Heart right ventricle (tissue), 16 donors: ENCODE measurements at regions not wholly inside any gene's neighbourhood (a gene's known extent, or its start where the extent isn't known, plus 50 kb on each side); places are given as distances from the start of the nearest gene placed in this dataset.
"Not testable (repeated sequence)": the region's sequence is repeated elsewhere in the genome, so short reads cannot be mapped to it uniquely, and the experiment has no call there.

Experiments used
- ATAC-seq, 8 donors: fragments of 200-7000 bp; cut with Tn5 transposase; one replicate each; pipeline ENCODE4 v1.9.1; 2020; ENCODE audit warnings: mild to moderate bottlenecking in 8 of 8, moderate library complexity in 8 of 8, moderate number of reproducible peaks in 1 of 8
- DNase-seq, 2 donors: peaks; one replicate each; pipeline ENCODE4 v3.0.0-alpha.2; 2020
- H3K27ac ChIP-seq, 10 donors: fragments of 200-600 bp; sonication (generic) in 2 of 10; one replicate each; pipeline versions ENCODE4 v1.5.0 to v1.8.0; 2020 to 2022; ENCODE audit warnings: mild to moderate bottlenecking in 3 of 10
- H3K27me3 ChIP-seq, 7 donors: fragments of 200-600 bp; one replicate each; pipeline ENCODE4 v1.8.0; 2021 to 2022; ENCODE audit warnings: mild to moderate bottlenecking in 2 of 7
- H3K36me3 ChIP-seq, 9 donors: fragments of 200-600 bp; sonication (generic) in 1 of 9; one replicate each; pipeline versions ENCODE4 v1.5.0 to v1.8.0; 2020 to 2022; ENCODE audit warnings: mild to moderate bottlenecking in 2 of 9
- H3K4me1 ChIP-seq, 9 donors: fragments of 200-600 bp; sonication (generic) in 1 of 9; one replicate each; pipeline versions ENCODE4 v1.5.0 to v1.8.0; 2020 to 2022; ENCODE audit warnings: mild to moderate bottlenecking in 4 of 9
- H3K4me3 ChIP-seq, 10 donors: fragments of 200-600 bp; sonication (generic) in 2 of 10; one replicate each; pipeline versions ENCODE4 v1.5.0 to v1.8.0; 2020 to 2022; ENCODE audit warnings: mild to moderate bottlenecking in 7 of 10, moderate library complexity in 2 of 10
- H3K9me3 ChIP-seq, 11 donors: fragments of 200-600 bp in 10 of 11; sonication (generic) in 2 of 11; one replicate each; pipeline versions ENCODE4 v1.5.0 to v1.8.0; 2013 to 2022; ENCODE audit warnings: mild to moderate bottlenecking in 2 of 11, control low read depth in 1 of 11, moderate library complexity in 1 of 11
- WGBS, 2 donors: extraction: QIAGEN DNeasy Blood & Tissue Kit; methylation state at CpG; one replicate each; pipeline ENCODE4 v1.1.7; 2013; ENCODE audit warnings: inconsistent platforms in 1 of 2; 5-methylcytosine and 5-hydroxymethylcytosine counted together
- intact Hi-C, 10 donors: fragments of 100-400 bp; cut with DNase I; formaldehyde crosslinking; loops; one replicate each; pipeline versions ENCODE4 v1.11.1 to v1.14.2; 2022
- TF ChIP-seq, protein P1 (sequence below), 9 donors: fragments of 200-600 bp; sonication (generic) in 2 of 9; IDR thresholded peaks; one replicate each; pipeline versions ENCODE4 v1.5.0 to v1.8.0; 2021 to 2022; ENCODE audit warnings: antibody characterized with exemption in 9 of 9, mild to moderate bottlenecking in 5 of 9, moderate library complexity in 1 of 9
- donor health status: Arrhythmogenic right ventricular cardiomyopathy.
- donor health status: ischemic (EF 13 %, LVEDD 7.1; RV severe dilation, severe dysfunction).
- donor health status: healthy with polysubstance abuse.
- donor health status: DM: no; HTN: yes; CAD: no.
- donor health status: DM: no; HTN: no; CAD: no.
- donor health status: ischemic (EF 25% LVEDD 6.9; RV normal size, moderate dysfunction).
- donor health status: ischemic (EF 25% LVEDD 5.7; RV mildly dilated, moderate dysfunction).
- donor health status: healthy.
- donor health status: DM: yes; HTN: yes; CAD: no.
- donor health status: Ischemic cardiomyopathy.
- donor health status: ischemic (EF 35%, LVEDD 5.7; RV mildly dilated, moderate dysfunction).
- donor health status: nonischemic (EF 11% LVEDD 7.7; RV severe dilation, severe dysfunction).
- donor health status: DM: yes; HTN: yes; CAD: no.
- donor health status: PGD.
- donor health status: ischemic (EF 29% LVEDD 5.4; RV normal size, mild dysfunction).
- donor health status: nonischemic (EF 23%, LVEDD 6.1; RV moderate dilation, normal function).

DNA sequence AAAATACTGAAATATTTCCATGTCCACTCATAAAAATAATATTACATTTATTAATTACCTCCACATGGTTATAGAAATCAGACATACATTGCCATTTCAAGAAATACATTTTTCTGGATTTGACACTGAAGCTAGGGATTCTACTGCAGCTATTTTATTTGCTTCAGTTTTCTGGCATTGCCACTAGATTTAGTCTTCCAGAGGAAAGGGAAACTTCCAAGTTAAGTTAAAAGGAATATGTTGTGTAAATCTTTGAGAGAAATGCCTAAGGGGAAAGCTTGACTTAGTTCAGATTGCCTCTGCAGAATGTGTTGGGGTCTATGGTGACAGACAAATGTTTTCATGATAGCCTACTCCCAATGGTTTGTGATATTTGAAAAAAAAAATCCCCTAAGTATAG, 1631.3 kb downstream of the PCDH18 start:
- intact Hi-C loops, result no loop called here
- Histone ChIP-seq H3K4me3 (no peak overlapping the region), H3K9me3 (peaks cover 0 to 15% (median 2%) of the 10 kb centered on the region in 11 donors), H3K27me3 (no peaks in the 10 kb centered on the region), H3K4me1 (no peaks in the 10 kb centered on the region), H3K36me3 (no peaks in the 10 kb centered on the region), H3K27ac (no peak overlapping the region)
- ATAC-seq, result no peak
- no peak for DNase-seq
- TF ChIP-seq, protein P1, sequence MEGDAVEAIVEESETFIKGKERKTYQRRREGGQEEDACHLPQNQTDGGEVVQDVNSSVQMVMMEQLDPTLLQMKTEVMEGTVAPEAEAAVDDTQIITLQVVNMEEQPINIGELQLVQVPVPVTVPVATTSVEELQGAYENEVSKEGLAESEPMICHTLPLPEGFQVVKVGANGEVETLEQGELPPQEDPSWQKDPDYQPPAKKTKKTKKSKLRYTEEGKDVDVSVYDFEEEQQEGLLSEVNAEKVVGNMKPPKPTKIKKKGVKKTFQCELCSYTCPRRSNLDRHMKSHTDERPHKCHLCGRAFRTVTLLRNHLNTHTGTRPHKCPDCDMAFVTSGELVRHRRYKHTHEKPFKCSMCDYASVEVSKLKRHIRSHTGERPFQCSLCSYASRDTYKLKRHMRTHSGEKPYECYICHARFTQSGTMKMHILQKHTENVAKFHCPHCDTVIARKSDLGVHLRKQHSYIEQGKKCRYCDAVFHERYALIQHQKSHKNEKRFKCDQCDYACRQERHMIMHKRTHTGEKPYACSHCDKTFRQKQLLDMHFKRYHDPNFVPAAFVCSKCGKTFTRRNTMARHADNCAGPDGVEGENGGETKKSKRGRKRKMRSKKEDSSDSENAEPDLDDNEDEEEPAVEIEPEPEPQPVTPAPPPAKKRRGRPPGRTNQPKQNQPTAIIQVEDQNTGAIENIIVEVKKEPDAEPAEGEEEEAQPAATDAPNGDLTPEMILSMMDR (IDR thresholded peaks at IDR 0.05), result no peak

DNA sequence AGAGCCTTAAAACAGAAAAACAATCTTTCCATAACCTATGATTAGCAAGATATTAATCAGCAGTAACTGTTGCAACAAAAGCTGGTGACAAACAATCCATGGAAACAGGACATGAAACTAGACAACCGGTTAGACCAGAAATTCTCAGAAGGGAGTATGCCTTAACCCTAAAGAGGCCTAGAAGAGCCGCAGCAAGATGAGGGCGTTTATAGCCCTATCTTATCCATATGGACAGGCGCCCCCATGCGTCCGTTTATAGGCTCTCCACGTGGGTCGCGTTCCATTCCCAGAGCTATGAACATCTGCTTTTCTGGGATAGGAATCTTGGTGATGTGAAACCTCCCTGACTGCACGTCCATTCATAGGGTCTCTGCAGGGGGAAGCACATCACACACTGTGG, 1662.7 kb upstream of the PABPC4L start:
- WGBS, 2 donors, result 22 to 27% methylated on average over 10 of the region's 10 CpGs
- intact Hi-C loops, H3K4me3 ChIP-seq, H3K36me3 ChIP-seq, ATAC-seq, H3K9me3 ChIP-seq, H3K27ac ChIP-seq, H3K27me3 ChIP-seq, H3K4me1 ChIP-seq, DNase-seq: not testable (repeated sequence)

DNA sequence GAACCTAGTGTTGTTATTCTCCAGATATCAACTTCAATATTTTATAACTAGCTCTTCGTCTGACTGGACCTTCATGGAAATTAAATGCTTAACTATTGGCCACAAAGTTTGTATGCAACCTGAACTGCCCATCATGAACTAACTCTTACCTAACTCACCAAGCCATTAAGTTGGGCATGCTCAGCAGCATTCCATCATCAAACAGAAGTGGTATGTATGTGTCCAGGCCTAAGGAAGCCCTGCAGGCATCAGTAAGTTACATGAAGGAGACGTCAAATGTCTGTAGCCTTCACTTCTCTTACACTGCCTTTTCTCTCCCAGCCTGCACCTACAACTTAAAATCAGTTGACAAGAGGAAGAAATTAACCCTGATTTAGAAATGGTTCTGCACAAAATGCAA, 1639.2 kb upstream of the PABPC4L start:
- intact Hi-C loops, result no loop called here

DNA sequence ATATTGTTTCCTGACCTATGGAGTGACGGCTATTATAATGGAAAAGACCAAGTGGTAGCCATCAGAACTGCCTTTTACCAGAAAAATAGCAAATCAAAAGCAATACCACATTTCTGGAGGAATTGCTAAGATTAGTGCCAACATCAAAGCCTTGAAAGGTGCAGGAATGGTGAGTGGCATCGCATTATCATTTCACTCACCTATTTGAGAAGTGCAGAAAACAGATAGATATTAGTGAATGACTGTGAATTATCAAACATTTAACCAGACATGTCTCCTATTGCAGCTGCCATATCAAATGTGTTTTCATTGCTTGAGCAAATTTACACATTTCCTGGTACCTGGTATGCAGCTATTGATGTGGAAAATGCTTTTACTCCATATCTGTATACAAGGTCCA, 1638.1 kb upstream of the PABPC4L start:
- no peak for ATAC-seq
- Histone ChIP-seq H3K27ac (no peak overlapping the region), H3K4me3 (no peak overlapping the region), H3K4me1 (no peaks in the 10 kb centered on the region), H3K9me3 (peaks cover 0 to 5% (median 0%) of the 10 kb centered on the region in 11 donors), H3K27me3 (no peaks in the 10 kb centered on the region), H3K36me3 (no peaks in the 10 kb centered on the region)
- TF ChIP-seq, protein P1 (IDR thresholded peaks at IDR 0.05), result no peak
- no peak for DNase-seq
- intact Hi-C loops, result no loop called here
- WGBS, 2 donors, result 84 to 92% methylated on average over 2 of the region's 2 CpGs

More for the DNA sequence above, 1639.2 kb upstream of the PABPC4L start:
- no peaks in the 10 kb centered on the region for H3K27me3 ChIP-seq
- no peak for ATAC-seq
- no peaks in the 10 kb centered on the region for H3K36me3 ChIP-seq
- H3K27ac ChIP-seq, result no peak overlapping the region
- TF ChIP-seq, protein P1 (IDR thresholded peaks at IDR 0.05), result no peak
- H3K9me3 ChIP-seq, result peaks cover 0 to 5% (median 0%) of the 10 kb centered on the region in 11 donors
- no peaks in the 10 kb centered on the region for H3K4me1 ChIP-seq
- DNase-seq, result no peak
- H3K4me3 ChIP-seq, result no peak overlapping the region
- 74 to 93% methylated on average over 2 of the region's 2 CpGs for WGBS, 2 donors

DNA sequence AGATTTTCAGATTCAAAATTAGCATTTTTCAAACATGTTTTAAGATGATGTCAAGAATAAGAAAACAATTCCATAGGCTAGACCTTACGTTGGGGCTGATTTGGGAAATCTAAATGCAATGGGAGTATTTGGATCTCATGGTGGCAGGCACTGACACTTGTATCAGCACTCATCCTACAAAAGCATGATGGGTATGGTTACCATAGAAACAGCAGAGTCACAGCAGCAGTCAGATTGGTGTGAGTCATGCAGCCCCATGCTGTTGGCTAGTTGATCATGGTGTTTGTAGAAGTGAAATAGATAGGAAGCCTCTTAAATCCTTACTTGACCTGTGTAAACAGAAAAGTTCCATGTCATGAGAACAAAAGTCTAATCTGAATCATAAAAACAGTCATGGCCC, 1637.3 kb upstream of the PABPC4L start:
- TF ChIP-seq, protein P1 (IDR thresholded peaks at IDR 0.05), result no peak
- H3K4me3 ChIP-seq, result no peak overlapping the region
- H3K4me1 ChIP-seq, result no peaks in the 10 kb centered on the region
- DNase-seq, result no peak
- no peaks in the 10 kb centered on the region for H3K36me3 ChIP-seq
- no peaks in the 10 kb centered on the region for H3K27me3 ChIP-seq
- intact Hi-C loops, result no loop called here
- WGBS, 2 donors, result 60 to 75% methylated on average over 1 of the region's 1 CpG
- no peak for ATAC-seq
- H3K9me3 ChIP-seq, result peaks cover 0 to 5% (median 0%) of the 10 kb centered on the region in 11 donors
- no peak overlapping the region for H3K27ac ChIP-seq
